ENCODE measurements at regions not wholly inside any gene's neighbourhood (a gene's known extent, or its start where the extent isn't known, plus 50 kb on each side); places are given as distances from the start of the nearest gene placed in this dataset.

- Histone ChIP-seq H3K9ac (ENCODE audit: low read depth in 1 of 2, low read length in 2 of 2) (peak overlapping the region in 1 of 2 donors; percentile 33), H3K9me3 (ENCODE audit: control insufficient read depth in 4 of 4, low read length in 3 of 4) (no peaks in the 10 kb centered on the region), H3K27me3 (ENCODE audit: control insufficient read depth in 4 of 4, insufficient read depth in 4 of 4, low read length in 3 of 4) (no peaks in the 10 kb centered on the region), H3K4me1 (ENCODE audit: control insufficient read depth in 4 of 4, insufficient read depth in 4 of 4, low read length in 3 of 4) (no peaks in the 10 kb centered on the region), H3K27ac (ENCODE audit: low read depth in 1 of 2, low read length in 2 of 2) (no peak overlapping the region), H3K4me3 (ENCODE audit: low read depth in 1 of 3, low read length in 3 of 3) (no peak overlapping the region), H3K36me3 (ENCODE audit: control insufficient read depth in 4 of 4, insufficient read depth in 3 of 4, low read depth in 1 of 4, low read length in 3 of 4) (no peaks in the 10 kb centered on the region)
- no peak for DNase-seq (ENCODE audit: low spot score)
- 79% methylated on average over 3 of the region's 3 CpGs for WGBS
- TF ChIP-seq ZBTB33 (IDR thresholded peaks at IDR 0.05) (no peak), HNF4A (conservative IDR thresholded peaks at IDR 0.05) (no peak), TAF1 (conservative IDR thresholded peaks at IDR 0.05) (no peak)
- TF ChIP-seq, protein P1, sequence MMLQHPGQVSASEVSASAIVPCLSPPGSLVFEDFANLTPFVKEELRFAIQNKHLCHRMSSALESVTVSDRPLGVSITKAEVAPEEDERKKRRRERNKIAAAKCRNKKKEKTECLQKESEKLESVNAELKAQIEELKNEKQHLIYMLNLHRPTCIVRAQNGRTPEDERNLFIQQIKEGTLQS (IDR thresholded peaks at IDR 0.05): no peak
Measured at GRCh38 chrX:123807835-123808416, 51.9 kb upstream of the XIAP start.

DNA sequence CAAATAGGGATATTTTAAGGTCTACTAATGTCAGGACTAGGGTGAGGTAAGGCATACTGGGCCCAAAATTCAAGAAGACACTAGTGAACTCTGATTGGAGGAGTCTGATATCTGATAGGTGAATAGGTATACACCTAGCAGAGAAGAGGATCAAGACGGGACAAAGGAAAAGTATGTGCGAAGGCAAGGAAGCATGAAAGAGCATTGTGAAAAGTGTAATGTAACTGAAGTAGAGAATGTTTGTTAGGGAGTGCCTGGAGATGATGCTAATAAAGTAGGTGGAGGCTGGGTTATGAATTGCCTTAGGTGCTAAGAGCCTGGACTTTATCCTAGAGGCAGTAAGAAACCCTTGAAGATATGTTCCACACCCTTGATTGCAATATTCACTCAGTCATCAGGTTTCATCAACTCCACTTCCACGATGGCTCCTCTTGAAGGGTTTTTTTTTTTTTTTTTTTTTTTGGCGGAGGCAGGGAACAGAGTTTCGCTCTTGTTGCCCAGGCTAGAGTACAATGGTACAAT, 49.9 kb upstream of the XIAP start:
- Histone ChIP-seq H3K9me3 (ENCODE audit: control insufficient read depth in 4 of 4, low read length in 3 of 4) (no peaks in the 10 kb centered on the region), H3K27ac (ENCODE audit: low read depth in 1 of 2, low read length in 2 of 2) (no peak overlapping the region), H3K27me3 (ENCODE audit: control insufficient read depth in 4 of 4, insufficient read depth in 4 of 4, low read length in 3 of 4) (no peaks in the 10 kb centered on the region), H3K4me1 (ENCODE audit: control insufficient read depth in 4 of 4, insufficient read depth in 4 of 4, low read length in 3 of 4) (no peaks in the 10 kb centered on the region), H3K36me3 (ENCODE audit: control insufficient read depth in 4 of 4, insufficient read depth in 3 of 4, low read depth in 1 of 4, low read length in 3 of 4) (no peaks in the 10 kb centered on the region), H3K4me3 (ENCODE audit: low read depth in 1 of 3, low read length in 3 of 3) (no peak overlapping the region), H3K9ac (ENCODE audit: low read depth in 1 of 2, low read length in 2 of 2) (no peak overlapping the region)
- WGBS: 90% methylated on average over 5 of the region's 5 CpGs
- no peak for DNase-seq (ENCODE audit: low spot score)
- TF ChIP-seq HNF4A (conservative IDR thresholded peaks at IDR 0.05) (no peak), TAF1 (conservative IDR thresholded peaks at IDR 0.05) (no peak), EGR1 (IDR thresholded peaks at IDR 0.05; ENCODE audit: low read depth in 2 of 2) (no peak), NR2F2 (IDR thresholded peaks at IDR 0.05) (no peak), RXRA (IDR thresholded peaks at IDR 0.05) (no peak), SP1 (IDR thresholded peaks at IDR 0.05) (no peak), FOXA1 (IDR thresholded peaks at IDR 0.05) (no peak), GABPA (IDR thresholded peaks at IDR 0.05 in 1 of 2, conservative IDR thresholded peaks at IDR 0.05 in 1 of 2) (no peak), FOXA2 (IDR thresholded peaks at IDR 0.05) (no peak), YY1 (IDR thresholded peaks at IDR 0.05) (no peak), REST (IDR thresholded peaks at IDR 0.05) (no peak)
- TF ChIP-seq, protein P2, sequence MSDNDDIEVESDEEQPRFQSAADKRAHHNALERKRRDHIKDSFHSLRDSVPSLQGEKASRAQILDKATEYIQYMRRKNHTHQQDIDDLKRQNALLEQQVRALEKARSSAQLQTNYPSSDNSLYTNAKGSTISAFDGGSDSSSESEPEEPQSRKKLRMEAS (IDR thresholded peaks at IDR 0.05): no peak
